ENCODE measurements at regions not wholly inside any gene's neighbourhood (a gene's known extent, or its start where the extent isn't known, plus 50 kb on each side); places are given as distances from the start of the nearest gene placed in this dataset.
"Not testable (repeated sequence)": the region's sequence is repeated elsewhere in the genome, so short reads cannot be mapped to it uniquely, and the experiment has no call there.

GRCh38 chr16:31990980-31991379 is 117.4 kb downstream of the ZNF267 start:
- TF ChIP-seq POLR2A (IDR thresholded peaks at IDR 0.05; ENCODE audit: low read length); GATA1 (IDR thresholded peaks at IDR 0.05; ENCODE audit: low read depth, low read length): not testable (repeated sequence)

All from erythroblast (primary cell).